Prostate gland (tissue), 2 donors: ENCODE measurements at regions not wholly inside any gene's neighbourhood (a gene's known extent, or its start where the extent isn't known, plus 50 kb on each side); places are given as distances from the start of the nearest gene placed in this dataset.

Experiments
- CTCF ChIP-seq, 4 experiments: fragments of 200-600 bp in 2 of 4; fragments of 450-650 bp in 2 of 4; sonication (generic) in 2 of 4; IDR thresholded peaks; 1 replicate in 3 of 4; 2 replicates in 1 of 4; pipeline ENCODE4 v1.5.1; 2016 to 2019; ENCODE audit warnings: antibody characterized with exemption in 4 of 4, mild to moderate bottlenecking in 2 of 4, moderate library complexity in 2 of 4
- POLR2AphosphoS5 ChIP-seq: sonication (generic); formaldehyde crosslinking; IDR thresholded peaks from one replicate; pipeline ENCODE4 v1.6.1; 2017; ENCODE audit warnings: antibody characterized with exemption

- TF ChIP-seq POLR2AphosphoS5 (no peak), CTCF (IDR thresholded peaks at IDR 0.05) (no peak)
These were observed 490.4 kb downstream of the FRK start for GRCh38 chr6:115570331-115570730.
